SJSA1 (cell line): ENCODE measurements at regions not wholly inside any gene's neighbourhood (a gene's known extent, or its start where the extent isn't known, plus 50 kb on each side); places are given as distances from the start of the nearest gene placed in this dataset.

ENCODE experiments used
- DNase-seq, 2 experiments: peaks; one replicate each; pipeline ENCODE4 v3.0.0-alpha.2; 2015 to 2020; ENCODE audit warnings: low spot score in 2 of 2, low read depth in 1 of 2
- H3K27ac ChIP-seq: fragments of 250-450 bp; sonication (Bioruptor Pico); 2 replicates; pipeline ENCODE4 v1.5.1; 2020; ENCODE audit warnings: mild to moderate bottlenecking, moderate library complexity
- H3K27me3 ChIP-seq: fragments of 250-450 bp; sonication (Bioruptor Pico); replicated peaks from 2 replicates; pipeline ENCODE4 v1.5.1; 2020; ENCODE audit warnings: mild to moderate bottlenecking, moderate library complexity
- H3K36me3 ChIP-seq: fragments of 250-450 bp; sonication (Bioruptor Pico); 2 replicates; pipeline ENCODE4 v1.5.1; 2020; ENCODE audit warnings: mild to moderate bottlenecking
- H3K4me1 ChIP-seq: fragments of 250-450 bp; sonication (Bioruptor Pico); replicated peaks from 2 replicates; pipeline ENCODE4 v1.6.1; 2021; ENCODE audit warnings: mild to moderate bottlenecking
- H3K4me3 ChIP-seq: fragments of 250-450 bp; sonication (Bioruptor Pico); 2 replicates; pipeline ENCODE4 v1.5.1; 2020; ENCODE audit warnings: mild to moderate bottlenecking
- H3K9me3 ChIP-seq: fragments of 250-450 bp; sonication (Bioruptor Pico); replicated peaks from 2 replicates; pipeline ENCODE4 v1.5.1; 2020; ENCODE audit warnings: mild to moderate bottlenecking

DNA sequence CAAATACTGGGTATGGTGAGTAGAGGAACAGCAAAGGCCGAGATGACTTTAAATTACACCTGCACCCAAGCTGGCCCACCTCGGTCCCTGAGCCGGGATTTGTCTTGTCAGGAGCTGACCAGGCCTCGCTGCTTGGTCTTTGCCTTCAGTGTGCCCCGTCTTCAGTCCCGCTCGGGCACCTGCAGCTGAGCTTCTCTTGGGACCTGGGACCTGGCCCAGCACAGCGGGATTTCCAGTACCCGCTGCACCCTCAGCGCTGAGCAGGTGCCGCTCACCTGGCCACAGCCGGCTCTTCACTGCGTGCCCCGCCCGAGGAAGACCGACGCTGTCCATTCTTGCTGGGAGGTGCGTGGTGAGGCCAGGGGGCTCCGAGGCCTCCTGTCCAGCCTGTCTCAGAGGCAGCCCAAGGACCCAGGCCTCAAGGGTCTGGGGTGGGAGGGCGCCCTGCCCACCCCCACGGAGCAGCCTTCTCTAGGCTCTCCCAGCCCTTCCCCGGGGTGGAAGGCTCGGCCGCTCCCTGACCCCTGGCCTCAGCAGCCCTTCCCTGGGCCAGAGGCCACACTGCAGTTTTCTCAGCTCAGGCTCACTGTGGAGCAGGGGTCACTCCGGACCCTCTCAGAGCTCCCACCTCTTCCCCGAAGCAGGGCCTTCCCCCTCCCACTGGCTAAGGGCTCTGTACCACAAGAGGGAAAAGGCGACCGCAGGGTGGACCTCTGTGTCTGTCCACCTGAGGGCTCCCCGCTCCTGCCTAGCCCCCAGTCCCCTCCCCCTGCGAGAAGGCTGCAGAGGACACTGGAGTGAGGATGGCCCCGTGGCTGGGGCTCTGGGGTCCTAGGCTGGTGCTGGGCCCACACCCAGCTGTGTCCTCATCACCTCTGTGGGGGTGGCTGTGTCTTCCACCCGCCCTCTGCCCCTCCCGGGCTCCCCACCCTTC lies 119.3 kb downstream of the RNASET2 start:
- Histone ChIP-seq H3K4me3 (no peak overlapping the region), H3K9me3 (no peaks in the 10 kb centered on the region), H3K36me3 (no peaks in the 10 kb centered on the region), H3K4me1 (no peaks in the 10 kb centered on the region), H3K27me3 (no peaks in the 10 kb centered on the region), H3K27ac (no peak overlapping the region)
- no peak for DNase-seq

DNA sequence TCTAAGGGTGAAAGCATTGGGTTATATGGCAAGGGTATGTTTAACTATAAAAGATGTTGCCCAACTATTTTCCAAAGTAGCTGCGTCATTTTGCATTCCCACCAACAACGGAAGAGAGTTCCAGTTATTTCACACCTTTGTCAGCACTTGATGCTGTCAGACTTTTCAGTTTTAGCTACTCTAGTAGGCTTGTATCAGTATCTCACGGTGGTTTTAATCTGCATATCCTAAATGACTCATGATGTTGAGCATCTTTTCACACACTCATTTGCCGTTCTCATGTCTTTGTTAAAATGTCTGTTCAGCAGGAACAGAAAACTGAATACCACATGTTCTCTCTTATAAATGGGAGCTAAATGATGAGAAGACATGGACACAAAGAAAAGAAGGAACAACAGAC lies 122.3 kb downstream of the RNASET2 start:
- Histone ChIP-seq H3K36me3 (no peaks in the 10 kb centered on the region), H3K27me3 (no peaks in the 10 kb centered on the region), H3K4me3 (no peak overlapping the region), H3K27ac (no peak overlapping the region), H3K4me1 (no peaks in the 10 kb centered on the region), H3K9me3 (no peaks in the 10 kb centered on the region)
- DNase-seq = no peak

DNA sequence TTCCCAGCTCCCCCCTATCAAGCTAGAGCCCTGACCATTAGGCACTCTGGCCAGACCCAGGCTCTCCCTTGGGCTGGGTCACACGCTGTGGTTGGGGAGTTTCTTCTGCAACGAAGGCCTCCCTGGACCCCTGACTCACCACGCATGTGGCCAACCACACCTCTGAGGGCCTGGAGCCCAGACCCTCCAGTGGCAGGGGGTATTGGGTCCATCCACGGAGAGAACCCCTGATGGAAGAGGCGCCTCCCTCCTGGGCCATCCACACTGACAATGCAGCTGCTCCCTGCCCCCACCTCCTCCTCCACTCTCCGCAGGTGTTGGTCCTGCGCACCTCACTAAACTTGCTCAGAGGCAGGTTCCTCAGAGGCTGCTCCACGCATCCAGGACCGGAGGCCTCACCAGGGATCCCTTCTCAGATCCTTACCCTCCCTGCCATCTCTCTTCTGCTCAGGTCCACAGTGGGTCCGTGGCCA lies 125.4 kb downstream of the RNASET2 start:
- Histone ChIP-seq H3K9me3 (no peaks in the 10 kb centered on the region), H3K4me1 (no peaks in the 10 kb centered on the region), H3K4me3 (no peak overlapping the region), H3K27me3 (peaks cover 4% of the 10 kb centered on the region; the same call in 1 of the 2 replicates), H3K27ac (no peak overlapping the region), H3K36me3 (no peaks in the 10 kb centered on the region)
- no peak for DNase-seq

DNA sequence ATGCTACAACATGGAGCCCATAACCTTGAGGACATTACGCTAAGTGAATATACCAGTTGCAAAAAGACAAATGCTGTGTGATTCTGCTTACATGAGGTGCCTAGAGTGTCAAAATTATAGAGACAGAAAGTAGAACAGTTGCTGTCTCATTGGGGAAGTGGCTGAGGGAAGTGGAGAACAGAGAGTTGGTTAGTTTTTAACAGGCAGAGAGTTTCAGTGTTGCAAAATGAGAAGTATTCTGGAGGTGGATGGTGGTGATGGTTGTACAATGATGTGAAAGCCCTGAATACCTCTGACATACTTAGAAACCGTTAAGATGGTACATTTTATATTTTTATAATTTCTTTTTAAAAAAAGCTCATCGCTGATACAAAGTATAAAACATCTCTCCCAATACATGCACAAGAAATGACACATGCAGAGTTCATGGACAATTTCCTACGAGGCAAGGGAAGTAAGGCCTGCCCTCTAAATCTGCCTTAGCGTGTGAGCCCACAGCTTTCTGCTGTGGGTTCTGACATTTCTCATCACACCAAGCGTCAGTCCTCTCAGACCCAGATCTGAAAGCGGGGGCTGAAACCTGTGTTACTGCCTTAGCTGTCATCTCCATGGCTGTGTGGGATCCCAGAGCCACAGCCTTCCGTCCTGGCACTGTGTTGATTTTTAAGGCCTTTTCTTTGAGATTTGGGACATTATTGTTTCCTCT lies 126.0 kb downstream of the RNASET2 start:
- Histone ChIP-seq H3K27me3 (peaks cover 4% of the 10 kb centered on the region; the same call in 1 of the 2 replicates), H3K4me1 (no peaks in the 10 kb centered on the region), H3K4me3 (no peak overlapping the region), H3K27ac (no peak overlapping the region), H3K9me3 (no peaks in the 10 kb centered on the region), H3K36me3 (no peaks in the 10 kb centered on the region)
- DNase-seq = no peak

DNA sequence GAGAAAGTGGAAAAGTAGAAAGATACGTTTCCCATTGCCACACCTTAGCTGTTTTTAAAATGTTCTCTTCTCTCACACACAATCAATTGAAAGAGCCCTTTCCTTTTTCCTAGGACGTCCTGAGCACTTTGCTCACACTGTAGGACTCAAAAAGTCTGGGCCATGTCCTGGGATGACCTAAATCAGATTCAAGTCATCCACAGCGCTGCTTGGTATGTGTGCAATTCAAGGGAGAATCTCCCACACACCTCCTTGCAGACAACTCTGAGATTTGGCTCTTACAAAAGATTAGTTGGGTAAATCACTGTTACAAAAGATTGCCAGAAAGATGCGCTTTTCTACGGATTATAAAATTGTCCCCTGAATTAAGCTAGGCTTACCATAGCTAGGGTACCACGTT lies 130.1 kb downstream of the RNASET2 start:
- Histone ChIP-seq H3K9me3 (no peaks in the 10 kb centered on the region), H3K36me3 (no peaks in the 10 kb centered on the region), H3K27ac (no peak overlapping the region), H3K4me3 (no peak overlapping the region), H3K4me1 (no peaks in the 10 kb centered on the region), H3K27me3 (peaks cover 7% of the 10 kb centered on the region; the same call in 1 of the 2 replicates)
- no peak for DNase-seq

DNA sequence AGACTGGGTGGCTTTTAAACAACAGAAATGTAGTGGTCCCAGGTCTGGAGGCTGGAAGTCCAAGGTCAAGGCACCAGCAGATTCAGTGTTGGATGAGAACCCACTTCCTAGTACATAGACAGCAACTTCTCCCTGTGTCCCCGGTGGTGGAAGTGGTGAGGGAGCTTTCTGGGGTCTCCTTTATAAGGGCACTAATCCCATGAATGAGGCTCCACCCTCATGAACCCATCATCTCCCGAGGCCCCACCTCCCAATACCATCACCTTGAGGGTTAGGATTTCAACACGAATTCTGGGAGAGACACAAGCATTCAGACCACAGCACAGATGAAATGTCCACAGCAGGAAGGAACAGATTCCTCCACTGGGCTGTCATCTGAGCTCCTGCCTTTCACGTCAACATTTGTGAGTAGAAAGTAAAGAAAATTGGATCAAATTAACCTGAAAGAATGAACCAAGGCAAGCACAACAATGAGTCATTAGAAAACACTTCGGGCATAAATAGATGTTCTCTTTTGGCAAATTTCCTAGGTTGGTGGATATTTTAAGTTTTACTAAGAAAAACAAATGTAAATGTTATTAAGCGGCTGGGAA lies 130.7 kb downstream of the RNASET2 start:
- DNase-seq = peak in 1 of 2 experiments; percentile 30
- peaks cover 11% of the 10 kb centered on the region; the same call in 1 of the 2 replicates for H3K27me3 ChIP-seq
- no peak overlapping the region for H3K27ac ChIP-seq
- no peaks in the 10 kb centered on the region for H3K9me3 ChIP-seq
- H3K36me3 ChIP-seq = no peaks in the 10 kb centered on the region
- no peak overlapping the region for H3K4me3 ChIP-seq
- no peaks in the 10 kb centered on the region for H3K4me1 ChIP-seq

DNA sequence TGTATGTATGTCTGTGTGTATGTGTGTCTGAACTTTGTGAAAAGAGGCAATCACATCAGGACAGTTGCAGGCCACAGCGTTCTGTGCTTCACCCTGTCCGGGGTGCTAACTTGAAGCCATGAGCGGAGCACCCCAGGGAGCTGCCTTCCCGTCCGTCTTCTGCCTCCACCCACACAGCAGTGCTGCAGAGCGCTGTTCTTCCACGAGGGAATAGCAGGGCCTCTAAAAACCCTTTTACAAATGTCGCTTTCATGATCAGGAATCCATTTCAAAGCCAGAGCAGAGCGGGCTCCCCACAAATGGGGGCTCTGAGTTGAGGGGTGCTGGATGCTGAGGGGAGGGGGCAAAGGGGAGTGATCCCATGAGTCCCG lies 131.5 kb downstream of the RNASET2 start:
- Histone ChIP-seq H3K4me3 (no peak overlapping the region), H3K4me1 (no peaks in the 10 kb centered on the region), H3K9me3 (no peaks in the 10 kb centered on the region), H3K27me3 (peaks cover 11% of the 10 kb centered on the region; the same call in 1 of the 2 replicates), H3K27ac (no peak overlapping the region), H3K36me3 (no peaks in the 10 kb centered on the region)
- DNase-seq = no peak

DNA sequence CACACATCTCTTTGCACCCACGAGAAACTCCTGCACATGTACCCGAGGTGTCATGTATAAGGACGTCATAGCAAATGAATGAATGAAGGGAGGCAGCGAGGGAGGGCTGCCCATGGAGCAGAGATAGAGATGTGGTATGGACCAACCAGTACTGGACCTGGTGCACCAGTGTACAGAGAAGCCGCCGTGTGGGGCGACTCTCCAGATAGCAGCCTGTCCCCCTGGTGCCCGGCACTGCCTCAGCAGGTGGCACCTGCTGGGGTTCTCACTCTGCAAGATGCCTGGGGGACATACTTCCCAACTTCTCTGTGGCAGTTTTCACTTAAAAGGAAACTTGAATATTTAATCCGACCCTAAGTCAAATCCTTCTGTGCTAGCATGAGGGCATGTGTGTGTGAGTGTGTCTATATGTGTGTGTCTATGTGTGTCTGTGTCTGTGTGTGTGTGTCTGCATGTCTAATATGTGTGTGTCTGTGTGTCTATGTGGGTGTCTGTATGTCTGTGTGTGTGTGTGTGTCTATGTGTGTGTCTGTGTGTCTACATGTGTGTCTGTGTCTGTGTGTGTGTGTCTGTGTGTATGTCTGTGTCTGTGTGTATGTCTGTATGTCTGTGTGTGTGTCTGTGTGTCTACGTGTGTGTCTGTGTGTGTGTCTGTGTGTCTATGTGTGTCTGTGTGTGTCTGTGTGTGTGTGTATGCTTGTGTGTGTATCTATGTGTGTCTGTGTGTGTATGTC lies 132.0 kb downstream of the RNASET2 start:
- Histone ChIP-seq H3K4me1 (no peaks in the 10 kb centered on the region), H3K27ac (no peak overlapping the region), H3K27me3 (peaks cover 11% of the 10 kb centered on the region; the same call in 1 of the 2 replicates), H3K36me3 (no peaks in the 10 kb centered on the region), H3K4me3 (no peak overlapping the region), H3K9me3 (no peaks in the 10 kb centered on the region)
- DNase-seq = no peak

DNA sequence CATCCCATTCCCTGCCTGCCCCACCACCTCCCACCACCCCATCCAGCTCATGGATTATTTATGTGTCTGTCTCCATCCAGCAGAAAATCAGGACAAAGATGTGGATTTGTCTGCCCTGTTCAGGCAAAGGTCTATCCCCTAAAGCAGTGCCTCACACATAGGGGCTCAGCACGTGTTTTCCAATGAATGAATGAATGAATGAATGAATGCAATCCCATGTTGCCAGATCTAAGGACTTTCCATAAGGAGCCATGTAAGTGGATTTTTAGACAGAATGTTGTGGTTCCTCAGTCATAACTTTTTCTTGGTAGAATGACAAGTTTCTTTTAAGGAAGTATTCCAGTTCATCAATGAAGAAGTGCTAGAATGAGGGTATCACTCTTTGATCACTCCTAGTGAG lies 133.7 kb downstream of the RNASET2 start:
- Histone ChIP-seq H3K27me3 (peaks cover 10% of the 10 kb centered on the region; the same call in 1 of the 2 replicates), H3K27ac (no peak overlapping the region), H3K9me3 (no peaks in the 10 kb centered on the region), H3K4me3 (no peak overlapping the region), H3K4me1 (no peaks in the 10 kb centered on the region), H3K36me3 (no peaks in the 10 kb centered on the region)
- no peak for DNase-seq

DNA sequence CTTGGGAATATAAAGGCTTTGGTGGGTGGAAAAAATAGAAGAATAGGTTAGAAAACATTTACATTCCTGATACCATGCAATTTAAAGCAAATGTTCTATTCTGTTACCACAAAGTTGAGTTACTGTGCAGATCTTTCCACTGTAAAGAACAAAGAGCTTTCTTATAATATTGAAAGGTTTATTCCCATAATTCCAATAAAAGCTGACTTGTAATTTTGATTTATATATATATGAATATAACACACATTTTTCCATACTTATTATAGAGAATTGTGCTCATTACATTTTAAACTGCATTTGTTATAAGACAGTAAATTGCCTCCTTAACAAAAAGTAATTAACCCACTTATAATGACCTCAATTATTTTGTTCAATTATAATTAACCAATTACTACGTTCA lies 135.9 kb downstream of the RNASET2 start:
- no peaks in the 10 kb centered on the region for H3K9me3 ChIP-seq

DNA sequence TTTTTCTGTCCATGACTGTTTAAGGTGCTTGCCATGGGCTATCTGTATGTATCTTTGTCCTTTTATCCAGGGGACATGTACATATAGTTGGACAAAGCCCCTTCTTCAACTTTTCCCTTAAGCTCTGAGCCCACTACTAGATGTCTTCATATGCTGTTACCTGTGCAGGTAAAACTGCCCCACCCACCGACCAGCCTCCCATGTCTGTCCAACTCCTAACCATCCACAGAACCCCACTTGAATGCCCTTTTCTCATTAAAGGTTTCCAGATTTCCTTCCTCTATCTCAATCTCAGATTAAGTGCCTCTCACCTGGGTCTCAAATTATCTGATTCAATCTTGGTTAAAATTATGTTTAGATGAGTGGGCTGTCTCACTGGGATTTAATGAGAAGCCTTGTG lies 136.3 kb downstream of the RNASET2 start:
- Histone ChIP-seq H3K4me3 (no peak overlapping the region), H3K27ac (no peak overlapping the region), H3K4me1 (no peaks in the 10 kb centered on the region), H3K9me3 (no peaks in the 10 kb centered on the region), H3K27me3 (0 out of 2 replicates have a peak, but pooled peaks cover 7% of the 10 kb centered on the region), H3K36me3 (no peaks in the 10 kb centered on the region)
- no peak for DNase-seq

More for the DNA sequence above, 135.9 kb downstream of the RNASET2 start:
- DNase-seq = no peak
- Histone ChIP-seq H3K4me1 (no peaks in the 10 kb centered on the region), H3K27ac (no peak overlapping the region), H3K36me3 (no peaks in the 10 kb centered on the region), H3K4me3 (no peak overlapping the region), H3K27me3 (0 out of 2 replicates have a peak, but pooled peaks cover 7% of the 10 kb centered on the region)

DNA sequence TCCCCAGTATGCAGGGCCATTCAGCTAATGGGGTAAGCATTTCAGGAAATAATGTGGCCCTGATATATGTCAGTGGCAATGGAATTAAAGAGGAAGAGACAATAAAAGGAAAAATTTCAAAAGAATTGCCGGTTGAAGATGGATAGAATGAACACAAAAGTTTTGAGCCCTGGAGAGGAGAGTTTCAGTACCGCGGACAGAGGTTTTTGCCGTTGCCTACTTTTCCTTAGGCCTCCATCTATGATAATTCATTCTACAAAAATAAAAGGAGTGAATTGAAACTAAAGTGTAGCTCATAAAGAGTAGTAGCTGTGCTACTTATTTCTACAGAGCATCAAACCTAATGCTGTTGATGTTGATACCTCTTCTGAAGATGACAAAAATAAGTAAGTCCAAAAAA lies 140.7 kb downstream of the RNASET2 start:
- Histone ChIP-seq H3K4me1 (no peaks in the 10 kb centered on the region), H3K36me3 (no peaks in the 10 kb centered on the region), H3K27me3 (no peaks in the 10 kb centered on the region), H3K4me3 (no peak overlapping the region), H3K27ac (no peak overlapping the region), H3K9me3 (no peaks in the 10 kb centered on the region)
- no peak for DNase-seq

DNA sequence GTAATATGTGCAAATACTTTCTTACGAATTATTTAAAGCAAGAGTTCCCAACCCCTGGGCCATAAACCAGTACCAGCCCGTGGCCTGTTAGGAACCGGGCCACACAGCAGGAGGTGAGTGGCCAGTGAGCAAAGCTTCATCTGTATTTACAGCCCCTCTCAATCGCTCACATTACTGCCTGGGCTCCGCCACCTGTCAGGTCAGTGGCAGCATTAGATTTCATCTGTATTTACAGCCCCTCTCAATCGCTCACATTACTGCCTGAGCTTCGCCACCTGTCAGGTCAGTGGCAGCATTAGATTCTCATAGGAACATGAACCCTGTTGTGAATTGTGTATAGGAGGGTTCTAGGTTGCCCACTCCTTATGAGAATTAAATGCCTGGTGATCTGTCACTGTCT lies 142.0 kb downstream of the RNASET2 start:
- no peaks in the 10 kb centered on the region for H3K4me1 ChIP-seq
- no peaks in the 10 kb centered on the region for H3K27me3 ChIP-seq
- no peaks in the 10 kb centered on the region for H3K36me3 ChIP-seq
- no peak overlapping the region for H3K27ac ChIP-seq
- H3K4me3 ChIP-seq = no peak overlapping the region
- DNase-seq = no peak
- H3K9me3 ChIP-seq = no peaks in the 10 kb centered on the region
